Ovary (tissue), 3 donors: ENCODE measurements at regions not wholly inside any gene's neighbourhood (a gene's known extent, or its start where the extent isn't known, plus 50 kb on each side); places are given as distances from the start of the nearest gene placed in this dataset.

Experiments used
- CTCF ChIP-seq, 3 donors: fragments of 450-650 bp in 2 of 3; fragments of 200-600 bp in 1 of 3; IDR thresholded peaks; one replicate each; pipeline versions ENCODE4 v1.5.1 to v1.8.0; 2016 to 2022; ENCODE audit warnings: antibody characterized with exemption in 3 of 3, mild to moderate bottlenecking in 1 of 3
- POLR2A ChIP-seq: fragments of 450-650 bp; IDR thresholded peaks from one replicate; pipeline ENCODE4 v1.6.1; 2017; ENCODE audit warnings: antibody characterized with exemption, mild to moderate bottlenecking, moderate library complexity
- donor health status: DM: no; HTN: no; CAD: no.

DNA sequence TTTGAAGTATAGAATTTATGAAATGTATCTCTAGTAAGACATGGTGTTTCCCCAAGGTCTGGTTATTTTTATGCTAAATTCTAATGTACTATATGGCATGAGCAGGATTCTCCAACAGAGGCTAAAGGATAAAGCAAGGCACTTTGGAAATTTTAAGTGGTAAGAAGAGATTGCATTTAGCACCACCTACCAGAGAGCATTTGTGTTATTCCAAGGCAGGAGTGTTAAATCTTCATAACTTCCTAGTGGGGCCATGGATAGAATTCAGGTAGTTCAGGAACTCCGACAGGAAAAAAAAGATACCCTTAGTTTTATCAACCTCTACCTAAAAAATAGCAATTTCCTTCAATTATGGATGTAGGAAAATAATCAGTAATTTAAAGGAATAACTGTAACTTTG is 497.4 kb upstream of the CRIM1 start:
- TF ChIP-seq CTCF (IDR thresholded peaks at IDR 0.05) (no peak), POLR2A (no peak)
